AG04450 (cell line): ENCODE measurements at regions not wholly inside any gene's neighbourhood (a gene's known extent, or its start where the extent isn't known, plus 50 kb on each side); places are given as distances from the start of the nearest gene placed in this dataset.

Source experiments
- CTCF ChIA-PET: fragments of 300-600, 350-600 bp; formaldehyde crosslinking; extraction: SDS; loops from one replicate; lab custom pipeline; 2022; ENCODE audit warnings: antibody characterized with exemption, inconsistent platforms; lab: Charles Lee
- POLR2A ChIA-PET: fragments of 350-600 bp; formaldehyde crosslinking; extraction: SDS; loops from one replicate; lab custom pipeline; 2021; ENCODE audit warnings: antibody characterized with exemption, inconsistent platforms; lab: Yijun Ruan, JAX
- DNase-seq: peaks from one replicate; pipeline ENCODE4 v3.0.0-alpha.2; 2011; ENCODE audit warnings: low read depth, low spot score
- H3K27ac ChIP-seq: one replicate; pipeline ENCODE4 v1.5.1; 2012; ENCODE audit warnings: low read depth, low read length, control low read depth
- H3K27me3 ChIP-seq: one replicate; pipeline ENCODE4 v1.6.0; 2012; ENCODE audit warnings: low read length; ENCODE audit not compliant: control insufficient read depth, insufficient read depth
- H3K4me3 ChIP-seq: 2 replicates; pipeline ENCODE4 v1.5.1; 2011; ENCODE audit warnings: mild to moderate bottlenecking, low read depth, low read length, control low read depth
- H3K9me3 ChIP-seq: 2 replicates; pipeline ENCODE4 v1.5.1; 2012; ENCODE audit warnings: low read length; ENCODE audit not compliant: control insufficient read depth, insufficient read depth
- TF ChIP-seq, protein P1 (sequence below): IDR thresholded peaks from 2 replicates; pipeline ENCODE4 v1.5.1; 2011; ENCODE audit warnings: low read depth, low read length, control low read depth, inconsistent platforms

DNA sequence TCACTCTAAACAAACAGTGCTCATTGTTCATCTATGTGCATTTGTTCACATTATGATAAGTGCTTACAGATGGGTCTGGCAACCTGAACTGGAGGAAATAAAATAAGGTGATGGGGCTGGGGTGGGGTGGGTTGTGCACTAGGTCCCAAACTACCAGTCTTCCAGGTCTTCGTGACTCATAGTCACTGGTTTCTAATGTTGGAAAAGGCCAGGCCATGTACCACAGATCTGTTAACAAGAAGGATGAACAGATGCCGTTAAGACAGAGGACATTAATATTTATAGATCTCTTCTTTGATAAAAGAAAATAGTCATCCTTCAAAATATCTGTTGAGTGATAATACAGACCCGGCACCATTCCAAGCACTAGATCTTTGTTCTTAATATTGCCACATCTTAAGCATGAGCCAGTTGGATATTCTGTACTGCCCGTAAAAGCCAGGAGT is 71.4 kb upstream of the STARD4 start:
- no peak overlapping the region for H3K4me3 ChIP-seq
- POLR2A ChIA-PET, result no interaction called here
- DNase-seq, result no peak
- H3K27me3 ChIP-seq, result no peaks in the 10 kb centered on the region
- H3K9me3 ChIP-seq, result no peaks in the 10 kb centered on the region
- no peak overlapping the region for H3K27ac ChIP-seq
- TF ChIP-seq, protein P1, sequence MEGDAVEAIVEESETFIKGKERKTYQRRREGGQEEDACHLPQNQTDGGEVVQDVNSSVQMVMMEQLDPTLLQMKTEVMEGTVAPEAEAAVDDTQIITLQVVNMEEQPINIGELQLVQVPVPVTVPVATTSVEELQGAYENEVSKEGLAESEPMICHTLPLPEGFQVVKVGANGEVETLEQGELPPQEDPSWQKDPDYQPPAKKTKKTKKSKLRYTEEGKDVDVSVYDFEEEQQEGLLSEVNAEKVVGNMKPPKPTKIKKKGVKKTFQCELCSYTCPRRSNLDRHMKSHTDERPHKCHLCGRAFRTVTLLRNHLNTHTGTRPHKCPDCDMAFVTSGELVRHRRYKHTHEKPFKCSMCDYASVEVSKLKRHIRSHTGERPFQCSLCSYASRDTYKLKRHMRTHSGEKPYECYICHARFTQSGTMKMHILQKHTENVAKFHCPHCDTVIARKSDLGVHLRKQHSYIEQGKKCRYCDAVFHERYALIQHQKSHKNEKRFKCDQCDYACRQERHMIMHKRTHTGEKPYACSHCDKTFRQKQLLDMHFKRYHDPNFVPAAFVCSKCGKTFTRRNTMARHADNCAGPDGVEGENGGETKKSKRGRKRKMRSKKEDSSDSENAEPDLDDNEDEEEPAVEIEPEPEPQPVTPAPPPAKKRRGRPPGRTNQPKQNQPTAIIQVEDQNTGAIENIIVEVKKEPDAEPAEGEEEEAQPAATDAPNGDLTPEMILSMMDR, result no peak
- CTCF ChIA-PET, result interaction anchor here (1.3 kb wide), 1 partner anchor 52 kb away, joined by 5 read pairs; no protein-coding TSS in a partner anchor

DNA sequence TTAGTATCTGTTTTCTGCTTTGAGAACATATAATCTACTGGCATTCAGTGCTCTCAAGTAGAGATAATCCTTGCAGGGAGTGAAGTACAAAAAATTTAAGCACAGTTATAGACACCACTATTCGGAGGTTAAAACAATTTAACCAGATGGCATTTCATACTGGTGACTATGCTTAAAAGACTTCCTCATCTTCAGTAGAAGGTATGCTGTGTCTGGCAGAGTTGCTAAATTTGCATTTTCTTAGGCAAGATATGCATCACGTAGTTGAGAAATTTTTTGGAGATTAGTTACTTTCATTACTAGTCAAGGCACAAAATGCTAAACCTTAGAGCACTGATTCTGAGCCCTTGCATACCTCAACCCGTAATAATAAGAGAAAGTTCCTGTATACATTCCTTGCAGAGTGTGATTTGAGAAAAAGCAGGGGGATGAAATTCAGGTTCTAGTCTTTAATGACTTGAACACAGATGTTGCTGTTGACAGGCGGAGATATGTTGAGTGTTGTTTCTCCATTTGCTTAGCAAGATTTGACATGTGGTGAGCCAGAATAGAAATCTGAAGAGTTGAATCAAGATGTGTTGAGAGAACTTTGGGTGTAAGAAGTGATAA is 70.8 kb upstream of the STARD4 start:
- H3K27me3 ChIP-seq, result no peaks in the 10 kb centered on the region
- H3K4me3 ChIP-seq, result no peak overlapping the region
- CTCF ChIA-PET, result no interaction called here
- POLR2A ChIA-PET, result no interaction called here
- TF ChIP-seq, protein P1, result no peak
- no peak overlapping the region for H3K27ac ChIP-seq
- DNase-seq, result peak; percentile 50
- no peaks in the 10 kb centered on the region for H3K9me3 ChIP-seq

DNA sequence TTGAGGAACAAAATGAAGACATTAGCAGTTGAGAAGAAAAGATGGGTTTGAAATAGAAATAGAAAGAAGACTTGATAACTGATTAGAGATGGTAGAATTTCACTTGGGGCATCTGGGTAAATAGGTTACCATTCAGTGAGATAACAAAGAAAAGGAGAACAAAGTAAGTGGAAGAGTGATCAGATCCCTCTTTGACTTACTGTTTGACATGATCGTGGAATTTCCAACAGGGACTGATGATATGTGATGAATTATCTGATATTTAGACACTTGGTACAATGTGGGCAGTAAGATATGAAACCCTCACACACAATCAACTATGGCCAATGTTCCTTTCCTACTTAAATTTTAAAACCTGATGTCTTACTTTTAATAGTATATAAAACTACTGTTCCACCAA is 70.1 kb upstream of the STARD4 start:
- no peaks in the 10 kb centered on the region for H3K27me3 ChIP-seq
- ChIA-PET CTCF (no interaction called here), POLR2A (no interaction called here)
- TF ChIP-seq, protein P1, result no peak
- H3K27ac ChIP-seq, result no peak overlapping the region
- no peak for DNase-seq
- no peak overlapping the region for H3K4me3 ChIP-seq
- H3K9me3 ChIP-seq, result no peaks in the 10 kb centered on the region

DNA sequence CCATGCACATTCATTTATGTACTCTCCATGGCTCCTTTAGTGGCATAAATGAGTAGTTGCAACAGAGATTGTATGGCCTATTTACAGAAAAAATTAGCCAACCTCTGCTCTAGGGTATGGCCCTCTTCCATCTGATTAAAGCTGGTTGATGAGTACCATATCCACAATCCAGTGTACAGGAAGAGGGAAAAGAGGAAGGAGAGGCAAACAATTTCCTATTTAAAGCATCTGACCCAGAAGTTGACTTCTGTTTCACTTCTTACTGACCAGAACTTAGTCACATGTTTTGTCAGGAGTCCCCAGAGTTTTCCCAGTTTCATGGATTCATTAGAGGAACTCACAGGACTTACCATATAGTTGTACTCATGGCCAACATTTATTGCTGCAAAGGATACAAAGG is 68.6 kb upstream of the STARD4 start:
- DNase-seq, result no peak
- H3K4me3 ChIP-seq, result no peak overlapping the region
- no peaks in the 10 kb centered on the region for H3K27me3 ChIP-seq
- no peak overlapping the region for H3K27ac ChIP-seq
- no peaks in the 10 kb centered on the region for H3K9me3 ChIP-seq
- ChIA-PET CTCF (no interaction called here), POLR2A (no interaction called here)
- TF ChIP-seq, protein P1, result no peak

DNA sequence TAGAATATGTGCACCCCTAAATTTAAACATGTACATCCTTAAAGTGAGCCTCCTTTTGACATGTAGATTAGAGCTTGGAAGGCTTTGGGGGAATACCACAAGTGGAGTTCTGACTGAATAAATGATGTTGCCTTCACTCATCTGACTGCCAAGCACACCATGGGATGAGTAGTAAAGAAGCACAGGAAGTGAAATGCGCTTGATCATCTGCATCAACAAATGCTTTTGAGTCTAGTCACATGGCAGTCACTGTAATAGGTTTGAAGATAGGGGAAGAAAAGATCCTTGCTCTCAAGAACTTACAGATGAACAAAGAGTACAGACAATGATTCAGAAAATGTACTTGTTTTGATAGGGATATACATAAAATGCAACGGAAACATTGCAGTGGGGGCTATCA is 62.0 kb upstream of the STARD4 start:
- Histone ChIP-seq H3K27ac (no peak overlapping the region), H3K9me3 (no peaks in the 10 kb centered on the region), H3K27me3 (no peaks in the 10 kb centered on the region), H3K4me3 (no peak overlapping the region)
- ChIA-PET CTCF (no interaction called here), POLR2A (no interaction called here)
- TF ChIP-seq, protein P1, result no peak
- no peak for DNase-seq
